NCI-H748 (cell line): ENCODE measurements at regions not wholly inside any gene's neighbourhood (a gene's known extent, or its start where the extent isn't known, plus 50 kb on each side); places are given as distances from the start of the nearest gene placed in this dataset.
A peak's percentile ranks its signal among the peaks of the same experiment; 100 is the strongest.

Experiments used
- DNase-seq: peaks from one replicate; lab custom pipeline; 2025; ENCODE audit not compliant: unreplicated experiment; lab: John Stamatoyannopoulos, UW

DNA sequence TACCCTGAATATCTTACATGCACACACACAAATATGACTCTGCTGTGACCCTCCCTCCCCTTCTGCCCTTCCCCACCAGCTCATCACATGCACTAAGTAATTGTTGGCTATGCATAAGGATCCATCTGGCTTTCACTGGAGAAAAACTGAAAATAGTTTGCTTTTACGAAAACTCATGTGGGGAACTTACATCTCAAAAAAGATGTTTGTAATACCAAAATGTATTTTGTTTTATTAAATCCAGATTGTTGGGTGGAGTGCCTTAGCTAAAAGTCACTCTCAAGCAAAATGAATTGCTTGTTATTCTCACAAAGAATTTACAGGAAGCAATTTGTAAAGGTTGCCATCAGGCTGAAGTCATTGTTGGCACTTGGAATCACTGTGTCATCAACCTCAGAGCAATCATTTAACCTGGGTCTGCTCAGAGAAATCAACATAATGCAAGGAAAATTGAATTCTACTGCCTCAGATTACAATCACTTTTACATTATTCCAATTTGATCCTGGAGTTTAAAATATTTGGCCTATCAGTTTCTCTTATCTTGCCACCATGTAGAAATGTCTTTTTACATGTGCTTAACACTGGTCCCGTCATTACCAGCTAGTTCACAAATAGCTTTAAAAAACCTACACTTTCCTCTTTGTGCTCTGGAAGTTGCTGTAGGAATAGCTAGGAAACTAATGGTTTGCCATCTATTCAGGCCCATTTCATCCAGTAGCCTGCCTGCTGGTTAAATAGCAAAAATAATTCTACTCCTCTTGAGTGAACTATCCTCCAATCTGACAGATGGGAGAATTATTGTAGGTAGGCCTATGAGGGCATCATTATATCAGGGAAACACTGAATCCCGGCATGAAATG lies 90.3 kb upstream of the TMEM17 start:
- no peak for DNase-seq

DNA sequence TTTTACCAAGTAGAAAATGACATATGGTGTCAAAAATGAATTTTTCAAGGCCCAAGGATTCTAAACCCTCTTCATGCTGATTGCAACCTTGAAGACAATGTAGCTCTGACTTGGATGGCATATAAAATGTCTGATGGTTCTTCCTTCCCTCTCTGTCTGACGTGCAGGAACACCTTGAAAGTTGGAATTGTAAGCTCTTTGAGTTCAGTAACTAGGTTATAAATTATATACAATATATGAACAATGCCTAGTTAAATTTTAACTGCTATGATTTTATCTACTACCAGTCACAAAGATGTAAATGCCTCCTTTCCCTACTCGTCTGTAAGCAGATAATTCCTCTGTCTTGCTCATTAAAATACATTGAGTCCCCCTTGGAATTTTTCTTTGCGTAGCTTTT lies 89.5 kb upstream of the TMEM17 start:
- no peak for DNase-seq

DNA sequence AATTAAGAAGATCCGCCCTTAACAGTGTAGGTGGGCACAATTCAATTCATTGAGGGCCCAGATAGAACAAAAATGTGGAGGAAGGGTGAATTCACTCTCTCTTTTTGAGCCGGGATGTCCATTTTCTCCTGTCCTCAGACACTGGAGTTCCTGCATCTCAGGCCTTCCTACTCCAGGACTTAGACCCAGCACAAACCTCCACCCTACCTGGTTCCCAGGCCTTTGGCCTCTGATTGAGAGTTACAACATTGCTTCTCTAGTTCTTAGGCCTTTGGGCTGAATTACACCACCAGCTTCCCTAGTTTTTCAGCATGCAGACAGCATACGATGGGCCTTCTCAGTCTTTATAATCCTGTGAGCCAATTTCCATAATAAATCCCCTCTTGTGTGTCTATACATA lies 87.8 kb upstream of the TMEM17 start:
- no peak for DNase-seq

- no peak for DNase-seq
Observed at GRCh38 chr2:62591491-62591890, 85.5 kb upstream of the TMEM17 start.

DNA sequence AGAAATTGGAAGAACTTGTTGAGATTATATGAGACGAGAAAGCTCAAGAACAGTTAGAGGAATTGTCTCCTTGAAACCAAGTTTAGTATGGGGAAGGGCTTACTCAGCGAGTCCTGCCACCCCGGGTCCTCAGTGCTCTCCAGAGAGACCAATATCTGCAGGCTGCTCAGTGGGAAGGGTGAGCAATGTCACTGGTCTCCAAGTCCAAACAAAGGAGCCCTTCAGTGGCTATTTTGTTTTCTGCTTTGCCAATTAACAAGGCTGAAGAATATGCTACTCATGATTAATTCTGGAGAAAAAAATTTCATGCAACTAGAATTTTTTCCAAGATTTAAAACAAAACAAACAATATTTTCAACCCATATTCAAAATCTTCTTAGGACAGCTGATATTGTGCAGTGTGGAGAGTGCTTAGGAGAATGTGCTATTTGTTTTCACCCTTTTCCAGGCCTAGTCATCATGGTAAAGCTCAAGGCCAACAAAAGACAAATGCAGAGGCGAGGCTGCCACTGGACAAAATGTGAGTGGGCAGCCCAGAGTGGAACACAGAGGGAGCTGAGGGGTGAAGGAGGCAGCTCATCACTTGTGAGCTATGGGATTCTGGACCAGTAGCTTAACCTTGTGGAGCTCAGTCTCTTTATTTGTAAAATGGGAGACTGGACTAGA lies 83.8 kb upstream of the TMEM17 start:
- no peak for DNase-seq

GRCh38 chr2:62587592-62587991 lies 81.6 kb upstream of the TMEM17 start:
- no peak for DNase-seq

DNA sequence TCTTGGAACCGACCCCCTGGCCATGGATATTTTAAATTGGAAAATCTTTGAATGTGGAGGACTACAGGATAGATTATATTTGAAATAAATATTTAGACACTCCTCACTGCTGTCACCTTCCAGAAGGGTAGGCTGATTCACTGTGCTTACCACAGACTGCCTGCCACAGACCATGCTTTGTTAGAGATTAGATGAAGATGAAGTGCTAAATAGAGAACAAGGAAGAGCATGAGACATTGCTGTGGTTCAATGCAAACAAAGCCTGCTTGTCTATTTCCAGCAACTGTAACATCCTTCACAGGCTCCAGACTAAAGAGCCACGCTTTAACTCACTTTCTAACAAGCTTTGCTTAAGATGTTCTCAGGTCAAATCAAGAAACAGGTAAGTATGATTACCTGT lies 81.0 kb upstream of the TMEM17 start:
- DNase-seq: no peak

- DNase-seq: no peak
Observed at GRCh38 chr2:62578803-62579640, 73.0 kb upstream of the TMEM17 start.

GRCh38 chr2:62577994-62578781 lies 72.2 kb upstream of the TMEM17 start:
- DNase-seq: no peak

- no peak for DNase-seq
Observed at GRCh38 chr2:62576276-62576939, 70.4 kb upstream of the TMEM17 start.

GRCh38 chr2:62573936-62574335 lies 67.9 kb upstream of the TMEM17 start:
- no peak for DNase-seq

DNA sequence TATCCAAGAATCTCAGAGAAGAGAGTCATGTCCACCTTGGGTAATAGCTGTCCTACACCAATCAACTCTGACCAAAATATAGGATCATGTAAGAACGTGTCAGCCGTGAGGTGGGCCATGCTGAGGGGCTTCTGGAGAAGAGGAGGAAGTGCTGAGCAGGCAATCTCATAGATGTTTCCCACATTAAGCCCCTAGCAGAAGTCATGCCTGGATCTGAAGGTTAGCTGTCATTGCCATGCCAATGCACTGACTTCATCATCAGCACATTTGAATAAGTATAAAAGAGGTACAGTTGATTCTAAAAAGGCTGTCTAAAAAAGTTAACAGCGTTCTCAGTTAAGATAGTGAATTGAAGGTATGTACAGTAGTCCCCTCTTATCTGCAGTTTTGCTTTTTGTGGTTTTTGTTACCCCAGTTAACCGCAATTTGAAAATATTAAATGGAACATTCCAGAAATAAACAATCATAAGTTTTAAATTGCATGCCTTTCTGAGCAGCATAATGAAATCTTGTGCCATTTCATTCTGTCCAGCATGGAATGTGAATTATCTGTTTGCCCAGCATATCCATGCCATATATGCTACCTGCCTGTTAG lies 67.2 kb upstream of the TMEM17 start:
- DNase-seq: no peak

GRCh38 chr2:62570861-62571698 lies 65.1 kb upstream of the TMEM17 start:
- DNase-seq: no peak

DNA sequence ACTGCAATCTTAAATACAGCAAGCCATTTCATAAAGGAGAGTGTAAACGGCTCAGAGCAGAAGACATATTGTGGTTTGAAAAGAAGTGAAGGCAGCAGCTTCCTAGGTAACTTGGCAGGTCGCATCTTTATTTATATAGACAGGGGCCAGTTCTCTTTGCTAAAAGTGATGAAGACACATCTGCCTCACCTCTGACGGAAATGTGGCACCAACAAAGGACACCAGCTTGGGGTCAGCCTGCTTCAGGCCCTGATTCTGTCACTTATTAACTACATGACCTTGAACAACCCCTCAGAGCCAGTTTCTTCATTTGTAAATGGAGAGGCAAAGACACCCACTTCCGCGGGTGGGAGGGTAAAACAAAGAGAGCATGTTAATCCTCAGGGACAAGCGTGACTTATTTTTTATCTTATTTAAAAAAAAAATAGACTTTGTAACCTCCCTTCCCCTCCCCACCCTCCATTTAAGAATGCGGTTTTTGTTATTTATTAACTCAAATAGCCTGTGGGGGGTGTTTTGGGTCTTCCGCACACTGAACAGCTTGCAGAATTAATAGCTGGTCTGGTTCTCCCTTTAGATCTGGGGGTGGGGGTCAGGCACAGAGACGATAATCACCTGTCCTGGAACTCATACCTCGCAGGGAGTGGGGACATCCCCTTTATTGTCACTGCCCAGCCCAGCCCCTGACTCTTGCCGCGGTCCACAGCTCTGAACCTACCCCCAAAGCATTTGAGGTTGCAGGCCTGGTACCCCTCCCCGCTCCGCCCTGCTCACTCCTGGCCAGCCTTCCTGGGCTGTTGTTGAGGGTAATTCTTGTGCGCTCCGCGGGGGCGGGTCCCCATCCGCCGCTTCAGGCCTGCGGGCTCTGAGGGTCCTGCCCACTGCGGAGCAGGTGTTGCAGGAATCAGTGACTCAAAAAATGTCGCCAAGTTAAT lies 64.2 kb upstream of the TMEM17 start:
- no peak for DNase-seq

DNA sequence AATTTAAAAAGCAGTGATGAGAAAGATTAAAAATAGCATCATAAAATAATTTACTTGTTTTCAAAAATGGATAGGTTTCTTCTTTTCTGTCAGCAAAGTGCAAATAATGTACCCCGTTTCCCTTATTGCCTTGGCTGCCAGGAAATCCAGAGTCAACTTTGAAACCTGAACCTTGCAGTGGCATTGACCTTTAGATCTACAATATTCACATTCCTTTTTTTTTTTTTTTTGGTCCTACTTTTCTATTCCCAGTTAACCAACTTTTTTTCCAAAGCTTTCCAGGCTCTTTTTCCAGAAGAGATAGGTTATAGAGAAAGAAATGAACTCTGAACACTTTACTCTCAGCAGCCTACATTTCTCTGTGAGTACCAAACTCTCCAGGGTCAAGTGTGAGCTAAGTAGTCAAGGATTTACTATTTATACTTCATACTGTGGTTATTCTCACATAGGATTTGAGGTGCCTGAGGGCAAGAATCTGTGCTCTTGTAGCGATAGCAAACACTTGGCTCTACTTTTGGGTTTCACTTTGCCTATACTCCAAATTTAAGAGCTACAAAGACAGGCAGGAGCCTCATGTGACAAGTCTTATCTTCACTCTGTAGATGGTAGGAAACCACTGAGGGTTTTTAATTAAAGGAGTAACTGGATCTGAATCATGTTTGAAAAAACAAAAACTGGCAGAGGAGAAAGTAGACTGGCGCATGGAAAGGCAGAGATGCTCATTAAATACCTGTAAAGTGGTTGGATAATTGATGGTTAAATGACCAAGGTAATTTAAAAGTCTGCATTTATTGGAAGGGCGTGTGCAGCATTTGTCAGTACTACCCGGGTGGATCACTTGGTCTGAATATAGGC lies 63.2 kb upstream of the TMEM17 start:
- peak; percentile 58 for DNase-seq

DNA sequence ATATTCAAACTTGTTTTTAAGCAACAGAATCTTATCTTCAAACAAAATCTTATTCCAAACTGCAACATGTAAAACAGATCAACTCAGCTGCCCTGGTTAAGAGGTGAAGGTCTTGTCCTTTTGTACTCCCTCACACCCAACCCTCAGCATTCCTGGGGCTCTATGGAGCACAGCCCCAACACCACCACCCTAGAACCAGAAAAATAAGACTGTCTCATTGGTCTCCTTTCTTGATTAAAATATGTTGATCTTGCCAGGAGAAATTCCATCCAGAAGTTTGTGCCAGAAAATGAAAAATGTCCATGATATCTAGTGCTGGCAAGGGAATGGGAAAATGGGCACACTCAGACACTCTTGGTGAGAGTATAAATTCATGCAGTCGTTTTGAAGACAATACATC lies 62.1 kb upstream of the TMEM17 start:
- no peak for DNase-seq

- no peak for DNase-seq
Observed at GRCh38 chr2:62567669-62568068, 61.7 kb upstream of the TMEM17 start.
